OCI-LY3 (cell line): ENCODE measurements at regions not wholly inside any gene's neighbourhood (a gene's known extent, or its start where the extent isn't known, plus 50 kb on each side); places are given as distances from the start of the nearest gene placed in this dataset.

Source experiments
- EZH2phosphoT487 ChIP-seq: fragments of 200-600 bp; shearing (Covaris generic); IDR thresholded peaks from 2 replicates; pipeline ENCODE4 v1.6.1; 2018; ENCODE audit warnings: antibody characterized with exemption, mixed run types, low read depth
- TF ChIP-seq, protein P1 (sequence below): fragments of 200-600, 300-600 bp; sonication (generic); IDR thresholded peaks from 2 replicates; pipeline ENCODE4 v1.5.1; 2014; ENCODE audit warnings: antibody characterized with exemption, low read length, low read depth

DNA sequence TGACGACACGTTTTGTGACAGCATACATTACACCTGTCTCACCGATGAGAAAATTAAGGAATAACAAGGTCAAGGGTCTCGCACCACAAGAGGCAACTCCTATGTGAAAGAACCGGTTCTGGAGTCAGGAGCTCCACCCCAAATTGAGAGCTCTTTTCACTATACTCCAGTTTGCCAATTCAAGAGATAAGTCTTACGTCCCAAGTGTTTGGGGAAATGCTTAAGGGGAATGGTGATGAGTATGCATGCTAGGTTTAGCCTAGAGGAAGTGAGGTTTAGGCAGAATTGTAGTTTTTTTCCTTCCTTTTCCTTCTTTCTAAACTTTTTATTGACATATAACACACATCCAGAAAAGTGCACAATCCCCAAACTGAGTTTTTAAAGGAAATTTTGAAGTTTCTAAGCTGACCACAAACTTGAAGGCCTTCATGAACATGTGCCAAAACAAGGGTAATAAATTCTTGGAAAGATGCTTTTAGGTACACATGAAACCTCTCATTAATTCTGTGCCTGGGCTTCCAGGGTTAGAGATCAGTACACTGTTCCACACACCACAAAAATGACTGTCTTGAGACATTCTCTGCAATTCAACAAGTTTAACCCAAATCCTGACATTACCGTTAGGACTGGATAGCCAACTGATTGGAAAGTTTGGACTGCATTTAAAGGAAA, 127.6 kb upstream of the SLC1A3 start:
- TF ChIP-seq, protein P1, sequence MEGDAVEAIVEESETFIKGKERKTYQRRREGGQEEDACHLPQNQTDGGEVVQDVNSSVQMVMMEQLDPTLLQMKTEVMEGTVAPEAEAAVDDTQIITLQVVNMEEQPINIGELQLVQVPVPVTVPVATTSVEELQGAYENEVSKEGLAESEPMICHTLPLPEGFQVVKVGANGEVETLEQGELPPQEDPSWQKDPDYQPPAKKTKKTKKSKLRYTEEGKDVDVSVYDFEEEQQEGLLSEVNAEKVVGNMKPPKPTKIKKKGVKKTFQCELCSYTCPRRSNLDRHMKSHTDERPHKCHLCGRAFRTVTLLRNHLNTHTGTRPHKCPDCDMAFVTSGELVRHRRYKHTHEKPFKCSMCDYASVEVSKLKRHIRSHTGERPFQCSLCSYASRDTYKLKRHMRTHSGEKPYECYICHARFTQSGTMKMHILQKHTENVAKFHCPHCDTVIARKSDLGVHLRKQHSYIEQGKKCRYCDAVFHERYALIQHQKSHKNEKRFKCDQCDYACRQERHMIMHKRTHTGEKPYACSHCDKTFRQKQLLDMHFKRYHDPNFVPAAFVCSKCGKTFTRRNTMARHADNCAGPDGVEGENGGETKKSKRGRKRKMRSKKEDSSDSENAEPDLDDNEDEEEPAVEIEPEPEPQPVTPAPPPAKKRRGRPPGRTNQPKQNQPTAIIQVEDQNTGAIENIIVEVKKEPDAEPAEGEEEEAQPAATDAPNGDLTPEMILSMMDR: no peak
- TF ChIP-seq EZH2phosphoT487: no peak
